Hepatocyte (in vitro differentiated cells): ENCODE measurements at regions not wholly inside any gene's neighbourhood (a gene's known extent, or its start where the extent isn't known, plus 50 kb on each side); places are given as distances from the start of the nearest gene placed in this dataset.

ENCODE experiments used
- DNase-seq: peaks from one replicate; pipeline ENCODE4 v3.0.0-alpha.2; 2016; ENCODE audit warnings: low spot score
- H2AFZ ChIP-seq: fragments of 200-600 bp; sonication (generic); 2 replicates; pipeline ENCODE4 v1.6.0; 2016; ENCODE audit warnings: antibody characterized with exemption, mild to moderate bottlenecking
- H3K27ac ChIP-seq: fragments of 200-600 bp; sonication (generic); 2 replicates; pipeline ENCODE4 v1.5.1; 2016; ENCODE audit warnings: mild to moderate bottlenecking
- H3K27me3 ChIP-seq: fragments of 200-600 bp; sonication (generic); 2 replicates; pipeline ENCODE4 v1.6.1; 2016
- H3K36me3 ChIP-seq: fragments of 200-600 bp; sonication (generic); replicated peaks from 2 replicates; pipeline ENCODE4 v1.5.1; 2016; ENCODE audit warnings: low read depth; ENCODE audit not compliant: insufficient read depth
- H3K4me1 ChIP-seq: fragments of 200-600 bp; sonication (generic); 2 replicates; pipeline ENCODE4 v1.5.1; 2016; ENCODE audit warnings: mild to moderate bottlenecking, moderate library complexity; ENCODE audit not compliant: insufficient read depth
- H3K4me2 ChIP-seq: fragments of 200-600 bp; sonication (generic); 2 replicates; pipeline ENCODE4 v1.6.0; 2016
- H3K4me3 ChIP-seq: fragments of 200-600 bp; sonication (generic); 2 replicates; pipeline ENCODE4 v1.5.1; 2016; ENCODE audit warnings: mild to moderate bottlenecking
- H3K79me2 ChIP-seq: fragments of 200-600 bp; sonication (generic); 2 replicates; pipeline ENCODE4 v1.6.0; 2017; ENCODE audit warnings: mild to moderate bottlenecking
- H3K9me2 ChIP-seq: fragments of 200-600 bp; sonication (generic); replicated peaks from 2 replicates; pipeline ENCODE4 v1.6.0; 2017; ENCODE audit warnings: mild to moderate bottlenecking; ENCODE audit not compliant: insufficient read depth
- H3K9me3 ChIP-seq: fragments of 200-600 bp; sonication (generic); 2 replicates; pipeline ENCODE4 v1.5.1; 2016; ENCODE audit warnings: low read depth, mild to moderate bottlenecking
- H4K20me1 ChIP-seq: fragments of 200-600 bp; sonication (generic); 2 replicates; pipeline ENCODE4 v1.6.0; 2016; ENCODE audit warnings: mild to moderate bottlenecking; ENCODE audit not compliant: insufficient read depth, poor library complexity, severe bottlenecking
- CTCF ChIP-seq: fragments of 200-600 bp; sonication (generic); IDR thresholded peaks from 2 replicates; pipeline ENCODE4 v1.5.1; 2016; ENCODE audit warnings: antibody characterized with exemption, mild to moderate bottlenecking; ENCODE audit not compliant: poor library complexity
- EZH2 ChIP-seq: fragments of 200-600 bp; sonication (generic); IDR thresholded peaks from 2 replicates; pipeline ENCODE4 v1.6.1; 2016; ENCODE audit warnings: antibody characterized with exemption, mild to moderate bottlenecking, borderline replicate concordance
- EZH2phosphoT487 ChIP-seq: fragments of 200-600 bp; sonication (generic); IDR thresholded peaks from one replicate; pipeline ENCODE4 v1.6.1; 2018; ENCODE audit warnings: antibody characterized with exemption, mild to moderate bottlenecking, low read depth, moderate library complexity; ENCODE audit not compliant: unreplicated experiment, severe bottlenecking
- WGBS: methylation state at CpG from one replicate; pipeline ENCODE4 v1.1.6; 2016; ENCODE audit warnings: low lambda C conversion rate; ENCODE audit errors: missing lambda C conversion rate; 5-methylcytosine and 5-hydroxymethylcytosine counted together

GRCh38 chr5:145068721-145069120 is 766.4 kb downstream of the PRELID2 start:
- H3K79me2 ChIP-seq: no peaks in the 10 kb centered on the region
- H2AFZ ChIP-seq: no peak overlapping the region
- no peaks in the 10 kb centered on the region for H3K36me3 ChIP-seq
- H4K20me1 ChIP-seq: no peaks in the 10 kb centered on the region
- 87% methylated on average over 3 of the region's 3 CpGs for WGBS
- H3K9me3 ChIP-seq: no peaks in the 10 kb centered on the region
- H3K9me2 ChIP-seq: no peaks in the 10 kb centered on the region
- H3K4me3 ChIP-seq: no peak overlapping the region
- no peak overlapping the region for H3K4me2 ChIP-seq
- no peaks in the 10 kb centered on the region for H3K27me3 ChIP-seq
- H3K27ac ChIP-seq: no peak overlapping the region
- TF ChIP-seq CTCF (no peak), EZH2phosphoT487 (no peak), EZH2 (no peak)
- H3K4me1 ChIP-seq: no peaks in the 10 kb centered on the region
- DNase-seq: no peak

GRCh38 chr5:145062280-145063062 is 772.7 kb downstream of the PRELID2 start:
- Histone ChIP-seq H3K4me2 (peak overlapping the region; percentile 28), H2AFZ (peak overlapping the region; percentile 38), H3K79me2 (no peaks in the 10 kb centered on the region), H3K9me2 (no peaks in the 10 kb centered on the region), H4K20me1 (no peaks in the 10 kb centered on the region), H3K4me3 (no peak overlapping the region), H3K36me3 (no peaks in the 10 kb centered on the region), H3K27me3 (no peaks in the 10 kb centered on the region), H3K4me1 (no peaks in the 10 kb centered on the region), H3K9me3 (no peaks in the 10 kb centered on the region), H3K27ac (peak overlapping the region; percentile 43)
- WGBS: 70% methylated on average over 6 of the region's 6 CpGs
- no peak for TF ChIP-seq CTCF
- TF ChIP-seq EZH2phosphoT487: no peak
- no peak for TF ChIP-seq EZH2
- peak; percentile 31 for DNase-seq

- WGBS: 75% methylated on average over 5 of the region's 5 CpGs
- Histone ChIP-seq H2AFZ (no peak overlapping the region), H3K4me3 (no peak overlapping the region)
Observed at GRCh38 chr5:145056800-145057199, 778.3 kb downstream of the PRELID2 start.

More at GRCh38 chr5:145056800-145057199, 778.3 kb downstream of the PRELID2 start:
- Histone ChIP-seq H3K9me3 (no peaks in the 10 kb centered on the region), H4K20me1 (no peaks in the 10 kb centered on the region), H3K4me2 (no peak overlapping the region), H3K9me2 (no peaks in the 10 kb centered on the region), H3K27ac (no peak overlapping the region), H3K79me2 (no peaks in the 10 kb centered on the region), H3K36me3 (no peaks in the 10 kb centered on the region), H3K27me3 (no peaks in the 10 kb centered on the region), H3K4me1 (no peaks in the 10 kb centered on the region)
- no peak for DNase-seq
- TF ChIP-seq EZH2 (no peak), EZH2phosphoT487 (no peak), CTCF (no peak)
